GM21529 (cell line): ENCODE measurements at regions not wholly inside any gene's neighbourhood (a gene's known extent, or its start where the extent isn't known, plus 50 kb on each side); places are given as distances from the start of the nearest gene placed in this dataset.

Experiments
- ATAC-seq: cut with Tn5 transposase; IDR thresholded peaks from one replicate; pipeline ENCODE4 v1.9.1; 2021; ENCODE audit not compliant: unreplicated experiment

- no peak for ATAC-seq
Observed at GRCh38 chr15:70475921-70476320, 287.4 kb downstream of the UACA start.

- ATAC-seq, result no peak
Observed at GRCh38 chr15:70475407-70475781, 288.0 kb downstream of the UACA start.

DNA sequence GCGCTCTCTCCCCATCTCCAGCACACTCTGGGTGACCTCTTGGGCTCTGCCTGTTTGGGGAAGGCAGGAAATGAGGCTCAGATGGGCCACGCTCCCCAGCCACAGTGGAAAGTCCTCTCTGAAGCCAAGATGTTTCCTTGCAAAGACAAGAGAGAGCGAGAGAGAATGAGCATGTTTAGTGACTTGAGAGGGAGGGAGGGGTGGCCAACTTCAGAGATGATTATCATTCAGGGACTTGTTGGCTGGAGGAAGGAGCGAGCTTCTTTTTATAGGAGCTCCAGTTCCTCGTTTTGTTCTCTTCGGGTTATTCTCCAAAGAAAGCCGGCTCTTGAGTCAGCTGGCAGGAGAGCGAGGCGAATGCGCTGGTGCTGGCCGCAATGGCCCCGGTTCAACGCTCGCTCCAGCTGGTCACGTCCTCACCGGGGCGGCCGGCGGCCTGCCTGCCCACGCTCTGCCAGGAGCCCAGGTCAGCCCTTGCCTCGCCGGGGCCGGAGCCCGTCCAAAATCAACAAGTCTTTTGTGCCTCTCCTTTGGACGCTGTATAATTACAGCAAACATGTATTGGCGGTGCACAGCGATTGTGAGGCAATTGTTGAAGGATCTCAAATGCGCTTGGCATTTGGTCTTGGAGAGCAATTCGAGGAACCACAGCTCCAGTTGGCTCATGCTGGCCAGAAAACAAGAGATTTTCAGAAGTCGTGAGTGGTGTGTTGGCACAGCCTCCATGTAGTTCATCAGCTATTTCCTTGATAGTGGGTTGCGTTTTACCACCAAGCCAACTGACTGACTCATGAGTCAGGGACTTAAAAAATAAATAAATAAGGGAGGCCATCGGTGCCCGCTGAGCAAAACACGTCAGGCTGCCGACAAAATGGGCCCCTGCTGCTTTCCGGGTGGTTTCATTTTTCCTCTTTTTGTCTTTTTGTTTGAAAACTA is 288.6 kb downstream of the UACA start:
- no peak for ATAC-seq

GRCh38 chr15:70473581-70474370 is 289.6 kb downstream of the UACA start:
- ATAC-seq, result no peak

GRCh38 chr15:70471517-70471916 is 291.8 kb downstream of the UACA start:
- ATAC-seq, result no peak

- ATAC-seq, result no peak
Observed at GRCh38 chr15:70470556-70471191, 292.7 kb downstream of the UACA start.

DNA sequence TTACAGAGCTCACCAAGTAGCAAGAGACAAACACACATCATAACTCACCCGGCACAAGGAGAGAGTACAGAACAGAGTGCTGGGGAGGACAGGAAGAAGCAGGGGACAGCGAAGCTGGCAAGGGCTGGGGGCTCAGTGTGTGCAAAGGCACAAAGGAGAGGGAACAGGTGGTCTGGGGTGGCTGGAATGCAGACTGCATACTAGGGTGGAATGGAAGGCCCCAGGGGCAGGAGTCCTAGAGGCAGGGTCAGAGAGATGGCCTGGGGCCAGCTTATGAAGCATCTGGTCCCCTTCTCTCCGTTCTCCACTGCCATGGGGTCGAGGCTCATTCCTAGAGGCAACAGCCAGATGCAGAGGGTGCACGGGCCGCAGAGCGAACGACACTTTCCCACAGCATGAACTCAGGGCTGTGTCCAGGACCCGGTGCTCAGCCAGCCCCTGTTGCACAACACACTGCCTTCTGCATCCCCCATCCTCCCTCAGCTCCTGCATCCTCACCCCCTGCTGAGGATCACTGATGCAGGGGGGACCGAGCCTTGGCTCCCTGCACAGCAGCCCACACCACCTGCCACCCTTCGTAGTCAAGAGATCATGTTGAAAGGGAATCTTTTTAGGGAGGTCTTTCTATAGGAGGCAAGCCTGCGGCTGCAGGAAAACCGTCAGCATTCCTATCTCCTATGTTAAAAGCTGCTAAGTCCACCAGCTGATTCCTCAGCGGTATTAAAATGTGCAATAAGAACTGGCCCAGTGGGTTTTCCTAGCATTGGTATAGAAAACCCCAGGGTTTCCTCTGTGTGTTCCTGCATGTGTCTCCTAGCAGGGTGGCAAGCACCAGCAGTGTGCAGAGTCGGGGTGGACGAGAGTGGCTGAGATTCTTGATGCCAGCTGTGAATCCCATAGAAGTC is 293.5 kb downstream of the UACA start:
- ATAC-seq, result no peak

DNA sequence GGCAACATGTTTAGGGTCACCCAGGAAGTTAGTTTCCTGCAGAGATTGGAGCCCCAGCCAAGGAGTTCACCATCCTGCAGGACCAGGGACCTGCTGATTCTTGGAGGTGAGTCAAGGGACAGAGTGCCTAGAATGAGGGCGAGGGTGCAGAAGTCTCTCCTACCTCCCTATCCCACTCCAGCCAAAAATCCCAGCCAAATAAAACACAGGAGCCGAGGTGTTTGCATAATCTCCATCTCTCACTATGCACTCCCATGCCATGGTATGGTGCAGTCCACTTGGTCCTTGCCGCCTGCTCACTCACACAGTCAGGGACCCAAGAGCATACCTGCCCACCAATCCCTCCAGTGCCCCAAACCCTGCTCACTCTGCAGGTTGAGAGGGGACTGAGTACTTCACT is 294.2 kb downstream of the UACA start:
- ATAC-seq, result no peak

GRCh38 chr15:70466895-70467529 is 296.3 kb downstream of the UACA start:
- ATAC-seq, result no peak

DNA sequence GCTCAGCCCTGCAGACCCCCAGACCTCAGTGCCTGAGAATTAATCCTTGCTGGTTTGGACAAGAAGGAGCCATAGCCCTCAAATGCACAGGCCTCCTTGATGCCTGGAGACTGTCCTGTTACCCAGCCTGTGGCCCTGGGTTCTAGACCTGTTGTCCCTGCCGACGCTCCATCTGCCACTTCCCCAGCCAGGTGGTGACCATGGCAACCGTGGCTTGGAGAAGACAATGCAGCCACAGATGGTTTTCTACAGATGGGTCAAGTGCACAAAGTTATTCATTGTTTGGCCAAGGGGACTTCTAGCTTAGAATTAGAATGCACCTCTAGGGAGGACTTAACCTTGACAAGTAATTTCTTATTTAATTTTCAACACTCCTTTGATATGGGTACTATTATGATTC is 297.1 kb downstream of the UACA start:
- no peak for ATAC-seq

DNA sequence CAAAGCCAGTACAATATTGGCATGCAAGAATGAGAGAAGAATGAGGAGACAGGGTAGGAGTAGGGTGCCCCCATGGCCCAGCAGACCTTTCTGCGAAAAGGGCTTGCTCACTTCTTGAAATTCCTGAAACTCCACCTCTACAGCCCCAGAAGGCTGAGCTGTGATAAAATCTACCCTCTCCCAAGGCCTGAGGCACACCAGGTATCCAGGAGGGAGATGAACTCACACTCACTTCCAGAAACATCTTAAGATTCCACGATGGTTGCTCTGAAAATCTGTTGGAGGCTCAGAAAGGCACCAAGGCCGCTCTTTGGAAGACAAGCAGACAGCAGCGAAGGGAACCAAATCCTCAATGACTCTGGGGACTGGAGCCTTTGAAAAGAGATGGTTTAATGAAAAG is 297.5 kb downstream of the UACA start:
- ATAC-seq, result no peak

- ATAC-seq, result peak; percentile 27
Observed at GRCh38 chr15:70463453-70463834, 299.9 kb downstream of the UACA start.

- no peak for ATAC-seq
Observed at GRCh38 chr15:70461992-70462391, 301.4 kb downstream of the UACA start.

DNA sequence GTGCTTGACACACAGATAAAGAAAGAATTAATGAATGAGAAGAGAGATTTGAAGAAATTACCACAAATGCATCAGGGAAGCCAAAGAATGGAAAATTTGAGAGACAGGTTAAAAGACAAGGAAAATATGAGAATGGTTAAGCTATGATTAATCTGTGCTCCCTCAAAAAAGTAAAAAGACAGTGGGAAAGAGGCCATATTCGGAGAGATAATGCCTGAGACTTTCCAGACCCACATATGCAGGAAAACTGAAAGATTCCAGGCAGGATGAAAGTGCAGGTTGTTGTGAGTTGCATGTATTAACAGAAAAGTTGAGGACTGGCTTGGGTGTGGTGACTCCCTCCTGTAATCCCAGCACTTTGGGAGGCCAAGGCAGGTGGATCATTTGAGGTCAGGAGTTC is 302.3 kb downstream of the UACA start:
- no peak for ATAC-seq

- ATAC-seq, result no peak
Observed at GRCh38 chr15:70459312-70459711, 304.0 kb downstream of the UACA start.

- no peak for ATAC-seq
Observed at GRCh38 chr15:70453766-70454165, 309.6 kb downstream of the UACA start.

GRCh38 chr15:70453238-70453637 is 310.1 kb downstream of the UACA start:
- no peak for ATAC-seq

GRCh38 chr15:70451821-70452653 is 311.3 kb downstream of the UACA start:
- ATAC-seq, result no peak

DNA sequence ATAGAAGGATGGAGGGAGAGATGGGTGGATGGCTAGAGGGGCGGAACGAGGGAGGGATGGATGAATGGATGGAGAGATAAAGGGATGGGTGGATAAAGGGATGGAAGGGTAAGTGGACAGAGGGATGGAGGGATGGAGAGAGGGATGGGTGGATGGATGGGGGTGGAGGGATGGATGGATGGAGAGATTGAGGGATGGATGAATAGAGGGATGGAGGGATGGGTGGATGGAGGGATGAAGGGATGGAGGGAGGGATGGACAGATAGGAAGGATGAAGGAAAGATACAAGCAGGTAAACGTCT is 313.3 kb downstream of the UACA start:
- no peak for ATAC-seq
